ENCODE measurements at regions not wholly inside any gene's neighbourhood (a gene's known extent, or its start where the extent isn't known, plus 50 kb on each side); places are given as distances from the start of the nearest gene placed in this dataset.

- no peak for ATAC-seq
- DNase-seq: no peak
- no peak overlapping the region for H3K27ac ChIP-seq
- intact Hi-C loops (cut with DNase I): no loop called here
- no peaks in the 10 kb centered on the region for H3K36me3 ChIP-seq
- H3K27me3 ChIP-seq: no peaks in the 10 kb centered on the region
- H3K4me3 ChIP-seq: no peak overlapping the region
- TF ChIP-seq, protein P1, sequence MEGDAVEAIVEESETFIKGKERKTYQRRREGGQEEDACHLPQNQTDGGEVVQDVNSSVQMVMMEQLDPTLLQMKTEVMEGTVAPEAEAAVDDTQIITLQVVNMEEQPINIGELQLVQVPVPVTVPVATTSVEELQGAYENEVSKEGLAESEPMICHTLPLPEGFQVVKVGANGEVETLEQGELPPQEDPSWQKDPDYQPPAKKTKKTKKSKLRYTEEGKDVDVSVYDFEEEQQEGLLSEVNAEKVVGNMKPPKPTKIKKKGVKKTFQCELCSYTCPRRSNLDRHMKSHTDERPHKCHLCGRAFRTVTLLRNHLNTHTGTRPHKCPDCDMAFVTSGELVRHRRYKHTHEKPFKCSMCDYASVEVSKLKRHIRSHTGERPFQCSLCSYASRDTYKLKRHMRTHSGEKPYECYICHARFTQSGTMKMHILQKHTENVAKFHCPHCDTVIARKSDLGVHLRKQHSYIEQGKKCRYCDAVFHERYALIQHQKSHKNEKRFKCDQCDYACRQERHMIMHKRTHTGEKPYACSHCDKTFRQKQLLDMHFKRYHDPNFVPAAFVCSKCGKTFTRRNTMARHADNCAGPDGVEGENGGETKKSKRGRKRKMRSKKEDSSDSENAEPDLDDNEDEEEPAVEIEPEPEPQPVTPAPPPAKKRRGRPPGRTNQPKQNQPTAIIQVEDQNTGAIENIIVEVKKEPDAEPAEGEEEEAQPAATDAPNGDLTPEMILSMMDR (IDR thresholded peaks at IDR 0.05): no peak
- no peaks in the 10 kb centered on the region for H3K4me1 ChIP-seq
- peaks cover 0 to 9% of the 10 kb centered on the region in 2 donors for H3K9me3 ChIP-seq
Measured at GRCh38 chr6:51057296-51057695, 238.6 kb downstream of the TFAP2B start.

- H3K4me1 ChIP-seq: no peaks in the 10 kb centered on the region
- no peak overlapping the region for H3K27ac ChIP-seq
- ATAC-seq (no peak), DNase-seq (no peak)
- H3K36me3 ChIP-seq: no peaks in the 10 kb centered on the region
- no peaks in the 10 kb centered on the region for H3K27me3 ChIP-seq
- H3K4me3 ChIP-seq: no peak overlapping the region
- TF ChIP-seq, protein P1 (IDR thresholded peaks at IDR 0.05): no peak
- intact Hi-C loops (cut with DNase I): no loop called here
- no peaks in the 10 kb centered on the region for H3K9me3 ChIP-seq
Measured at GRCh38 chr6:51060262-51060762, 241.6 kb downstream of the TFAP2B start.

- H3K36me3 ChIP-seq: no peaks in the 10 kb centered on the region
- H3K27me3 ChIP-seq: no peaks in the 10 kb centered on the region
- TF ChIP-seq, protein P1 (IDR thresholded peaks at IDR 0.05): no peak
- no peaks in the 10 kb centered on the region for H3K9me3 ChIP-seq
- intact Hi-C loops (cut with DNase I): no loop called here
- no peak overlapping the region for H3K4me3 ChIP-seq
- no peaks in the 10 kb centered on the region for H3K4me1 ChIP-seq
- ATAC-seq: no peak
- no peak for DNase-seq
- no peak overlapping the region for H3K27ac ChIP-seq
Measured at GRCh38 chr6:51062166-51062722, 243.6 kb downstream of the TFAP2B start.

DNA sequence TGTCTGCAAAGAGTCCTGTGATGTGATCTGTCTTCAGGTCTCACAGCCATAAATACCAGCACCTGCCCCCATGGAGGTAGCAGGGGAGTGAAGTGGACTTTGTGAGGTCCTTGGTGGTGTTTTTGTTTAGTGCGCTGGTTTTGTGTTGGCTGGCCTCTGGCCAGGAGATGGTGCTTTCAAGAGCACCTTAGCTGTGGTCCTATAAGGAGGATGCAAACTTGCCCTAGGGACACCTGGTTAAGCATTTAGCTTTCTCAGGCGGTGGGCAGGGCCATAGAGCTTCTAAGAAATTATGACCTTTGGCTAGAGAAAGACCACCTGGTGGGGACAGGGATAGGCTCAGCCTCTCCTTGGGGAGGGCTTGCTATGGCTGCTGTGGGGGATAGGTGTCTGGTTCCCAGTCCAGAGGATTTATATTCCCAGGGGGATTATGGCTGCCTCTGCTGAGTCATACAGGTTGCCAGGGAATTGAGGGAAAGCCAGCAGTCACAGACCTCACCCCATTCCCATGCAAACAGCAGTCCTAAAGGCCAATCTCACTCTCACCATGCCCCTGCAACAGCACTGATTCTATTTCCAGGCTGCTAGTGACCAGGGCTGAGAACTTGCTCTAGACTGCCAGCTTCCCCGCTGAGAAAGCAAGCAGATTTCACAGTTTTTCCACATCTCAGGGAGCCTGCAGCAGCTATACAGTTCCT lies 259.3 kb downstream of the TFAP2B start:
- ATAC-seq (no peak), DNase-seq (no peak)
- H3K27me3 ChIP-seq: no peaks in the 10 kb centered on the region
- H3K27ac ChIP-seq: no peak overlapping the region
- no peaks in the 10 kb centered on the region for H3K9me3 ChIP-seq
- no peaks in the 10 kb centered on the region for H3K36me3 ChIP-seq
- intact Hi-C loops (cut with DNase I): no loop called here
- TF ChIP-seq, protein P1 (IDR thresholded peaks at IDR 0.05): no peak
- H3K4me1 ChIP-seq: no peaks in the 10 kb centered on the region
- H3K4me3 ChIP-seq: no peak overlapping the region

GRCh38 chr6:51090343-51090742 lies 271.7 kb downstream of the TFAP2B start:
- intact Hi-C loops (cut with DNase I): no loop called here
- ATAC-seq (no peak), DNase-seq (no peak)
- Histone ChIP-seq H3K9me3 (peaks cover 0 to 24% of the 10 kb centered on the region in 2 donors), H3K27me3 (no peaks in the 10 kb centered on the region), H3K36me3 (no peaks in the 10 kb centered on the region), H3K27ac (no peak overlapping the region), H3K4me1 (no peaks in the 10 kb centered on the region), H3K4me3 (no peak overlapping the region)
- TF ChIP-seq, protein P1 (IDR thresholded peaks at IDR 0.05): no peak

Measured in left lung (tissue), 4 donors.